Peyer's patch (tissue), 4 donors: ENCODE measurements at regions not wholly inside any gene's neighbourhood (a gene's known extent, or its start where the extent isn't known, plus 50 kb on each side); places are given as distances from the start of the nearest gene placed in this dataset.

Source experiments
- DNase-seq, 3 donors: peaks; one replicate each; pipeline ENCODE4 v3.0.0-alpha.2; 2017 to 2019
- H3K27ac ChIP-seq, 4 donors: fragments of 200-600 bp; sonication (generic); one replicate each; pipeline ENCODE4 v1.5.1; 2016 to 2019
- H3K27me3 ChIP-seq, 2 donors: fragments of 200-600 bp; sonication (generic); one replicate each; pipeline ENCODE4 v1.5.1; 2019
- H3K36me3 ChIP-seq, 3 donors: fragments of 200-600 bp; sonication (generic); one replicate each; pipeline ENCODE4 v1.5.1; 2016 to 2019
- H3K4me1 ChIP-seq, 4 donors: fragments of 200-600 bp; sonication (generic); one replicate each; pipeline ENCODE4 v1.5.1; 2016 to 2019
- H3K4me3 ChIP-seq, 4 donors: fragments of 200-600 bp; sonication (generic); 1 replicate in 3 of 4; 2 replicates in 1 of 4; pipeline ENCODE4 v1.5.1; 2016 to 2019; ENCODE audit warnings: mild to moderate bottlenecking in 1 of 4
- H3K9me3 ChIP-seq, 4 donors: fragments of 200-600 bp; sonication (generic); one replicate each; pipeline ENCODE4 v1.5.1; 2016 to 2019; ENCODE audit warnings: mild to moderate bottlenecking in 1 of 4
- CTCF ChIP-seq, 6 experiments: fragments of 450-650 bp in 4 of 6; fragments of 200-600 bp in 2 of 6; sonication (generic) in 1 of 6; IDR thresholded peaks; one replicate each; pipeline ENCODE4 v1.5.1; 2017 to 2019; ENCODE audit warnings: antibody characterized with exemption in 6 of 6, mild to moderate bottlenecking in 3 of 6, moderate library complexity in 1 of 6
- POLR2A ChIP-seq, 2 donors: fragments of 450-650 bp; IDR thresholded peaks; one replicate each; pipeline ENCODE4 v1.5.1; 2017; ENCODE audit warnings: antibody characterized with exemption in 2 of 2, mild to moderate bottlenecking in 2 of 2, moderate library complexity in 2 of 2

DNA sequence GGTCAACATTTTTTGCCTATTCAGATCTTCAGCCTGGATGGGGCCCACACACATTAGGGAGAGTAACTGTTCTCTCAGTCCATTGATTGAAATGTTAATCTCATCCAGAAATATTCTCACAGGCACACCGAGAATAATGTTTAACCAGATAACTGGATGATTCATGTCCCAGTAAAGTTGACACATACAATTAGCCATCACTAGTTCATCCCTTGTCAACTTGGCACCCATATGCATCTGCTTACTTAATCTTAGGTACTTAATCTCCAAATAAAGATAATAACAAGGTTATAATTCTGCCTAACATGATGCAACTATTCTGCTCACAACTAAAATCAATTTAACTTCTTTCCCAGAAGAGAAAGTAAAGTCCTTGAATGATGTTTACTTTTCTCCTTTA lies 502.6 kb downstream of the ADRA2A start:
- Histone ChIP-seq H3K36me3 (no peaks in the 10 kb centered on the region), H3K4me1 (no peaks in the 10 kb centered on the region), H3K9me3 (no peaks in the 10 kb centered on the region), H3K27me3 (no peaks in the 10 kb centered on the region), H3K27ac (no peak overlapping the region), H3K4me3 (no peak overlapping the region)
- no peak for DNase-seq
- no peak for TF ChIP-seq POLR2A (IDR thresholded peaks at IDR 0.05)
- no peak for TF ChIP-seq CTCF (IDR thresholded peaks at IDR 0.05)

GRCh38 chr10:111590703-111591102 lies 513.9 kb downstream of the ADRA2A start:
- no peaks in the 10 kb centered on the region for H3K27me3 ChIP-seq
- H3K9me3 ChIP-seq = no peaks in the 10 kb centered on the region
- no peaks in the 10 kb centered on the region for H3K36me3 ChIP-seq
- DNase-seq = no peak
- H3K27ac ChIP-seq = no peak overlapping the region
- no peak for TF ChIP-seq CTCF (IDR thresholded peaks at IDR 0.05)
- no peak for TF ChIP-seq POLR2A (IDR thresholded peaks at IDR 0.05)
- H3K4me1 ChIP-seq = no peaks in the 10 kb centered on the region
- no peak overlapping the region for H3K4me3 ChIP-seq

DNA sequence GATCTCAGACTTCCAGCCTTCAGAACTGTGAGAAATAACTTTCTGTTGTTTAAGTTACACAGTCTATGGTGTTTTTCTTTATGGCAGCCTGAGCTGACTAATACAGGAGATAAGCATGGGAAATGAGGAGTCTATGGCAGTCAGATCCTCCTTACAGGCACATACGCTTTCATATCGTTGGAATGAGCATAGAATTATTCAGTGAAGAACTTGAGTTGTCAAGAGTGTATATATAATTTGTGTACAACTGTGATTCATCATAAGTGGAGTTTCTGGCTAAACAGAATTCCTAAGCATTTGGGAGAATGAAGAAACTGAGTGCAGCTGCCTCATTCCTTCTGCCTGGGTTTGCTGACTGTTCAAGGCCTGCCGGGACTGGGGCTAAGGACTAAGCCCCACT lies 516.7 kb downstream of the ADRA2A start:
- Histone ChIP-seq H3K36me3 (no peaks in the 10 kb centered on the region), H3K9me3 (no peaks in the 10 kb centered on the region), H3K4me3 (no peak overlapping the region), H3K27me3 (no peaks in the 10 kb centered on the region), H3K4me1 (no peaks in the 10 kb centered on the region), H3K27ac (no peak overlapping the region)
- DNase-seq = no peak
- TF ChIP-seq CTCF (IDR thresholded peaks at IDR 0.05) (no peak), POLR2A (IDR thresholded peaks at IDR 0.05) (no peak)

GRCh38 chr10:111595173-111595572 lies 518.3 kb downstream of the ADRA2A start:
- TF ChIP-seq CTCF (IDR thresholded peaks at IDR 0.05) (no peak), POLR2A (IDR thresholded peaks at IDR 0.05) (no peak)
- no peak overlapping the region for H3K4me3 ChIP-seq
- H3K36me3 ChIP-seq = no peaks in the 10 kb centered on the region
- DNase-seq = no peak
- no peaks in the 10 kb centered on the region for H3K27me3 ChIP-seq
- no peaks in the 10 kb centered on the region for H3K4me1 ChIP-seq
- H3K9me3 ChIP-seq = no peaks in the 10 kb centered on the region
- no peak overlapping the region for H3K27ac ChIP-seq

GRCh38 chr10:111598433-111599059 lies 521.7 kb downstream of the ADRA2A start:
- Histone ChIP-seq H3K4me3 (no peak overlapping the region), H3K4me1 (no peaks in the 10 kb centered on the region), H3K36me3 (no peaks in the 10 kb centered on the region), H3K27me3 (no peaks in the 10 kb centered on the region), H3K9me3 (no peaks in the 10 kb centered on the region), H3K27ac (no peak overlapping the region)
- DNase-seq = peak in 2 of 3 donors; percentile 23 to 69
- TF ChIP-seq POLR2A (IDR thresholded peaks at IDR 0.05) (no peak), CTCF (IDR thresholded peaks at IDR 0.05) (peak; percentile 26 to 75 (median 68))

DNA sequence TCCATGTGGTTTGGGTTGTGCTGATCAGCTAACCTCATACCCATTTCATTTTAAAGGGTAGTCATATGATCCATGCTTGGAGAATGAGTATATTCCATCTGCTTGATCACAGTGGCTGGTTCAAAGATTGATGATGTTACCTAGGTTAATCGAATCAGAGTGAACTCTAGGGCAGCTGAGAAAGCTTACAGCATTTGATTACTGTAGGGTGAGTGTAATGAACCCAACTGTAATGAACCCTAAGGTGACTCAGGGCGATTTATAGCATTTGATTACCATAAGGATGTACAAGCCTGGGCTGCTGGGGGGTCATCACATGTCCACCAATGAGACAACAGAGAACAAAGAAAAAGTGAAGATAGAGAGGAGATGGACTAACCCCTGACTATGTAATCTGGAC lies 523.1 kb downstream of the ADRA2A start:
- Histone ChIP-seq H3K4me3 (no peak overlapping the region), H3K4me1 (no peaks in the 10 kb centered on the region), H3K27ac (no peak overlapping the region), H3K36me3 (no peaks in the 10 kb centered on the region), H3K27me3 (no peaks in the 10 kb centered on the region), H3K9me3 (no peaks in the 10 kb centered on the region)
- TF ChIP-seq CTCF (IDR thresholded peaks at IDR 0.05) = no peak
- TF ChIP-seq POLR2A (IDR thresholded peaks at IDR 0.05) = no peak
- DNase-seq = no peak
